Neuronal stem cell (in vitro differentiated cells): ENCODE measurements at regions not wholly inside any gene's neighbourhood (a gene's known extent, or its start where the extent isn't known, plus 50 kb on each side); places are given as distances from the start of the nearest gene placed in this dataset.

ENCODE experiments used
- DNase-seq: peaks from one replicate; pipeline ENCODE4 v3.0.0-alpha.2; 2013; ENCODE audit warnings: low spot score
- H2AFZ ChIP-seq: one replicate; pipeline ENCODE4 v1.6.1; 2013; ENCODE audit warnings: mild to moderate bottlenecking, low read length, inconsistent platforms
- H2AK5ac ChIP-seq: 2 replicates; pipeline ENCODE4 v1.6.1; 2013; ENCODE audit warnings: low read depth, mild to moderate bottlenecking, inconsistent platforms, low read length, moderate library complexity, mixed read lengths
- H2BK120ac ChIP-seq: 2 replicates; pipeline ENCODE4 v1.6.1; 2013; ENCODE audit warnings: low read depth, mild to moderate bottlenecking, inconsistent platforms, low read length, moderate library complexity, mixed read lengths
- H2BK12ac ChIP-seq: one replicate; pipeline ENCODE4 v1.6.1; 2013; ENCODE audit warnings: low read length, inconsistent platforms
- H2BK15ac ChIP-seq: 2 replicates; pipeline ENCODE4 v1.6.1; 2013; ENCODE audit warnings: mild to moderate bottlenecking, low read length, inconsistent platforms, mixed read lengths
- H2BK5ac ChIP-seq: one replicate; pipeline ENCODE4 v1.6.1; 2013; ENCODE audit warnings: inconsistent platforms, mild to moderate bottlenecking, low read length, moderate library complexity
- H3K14ac ChIP-seq: one replicate; pipeline ENCODE4 v1.6.1; 2013; ENCODE audit warnings: low read length, inconsistent platforms
- H3K18ac ChIP-seq: 2 replicates; pipeline ENCODE4 v1.6.1; 2013; ENCODE audit warnings: low read length, inconsistent platforms
- H3K23ac ChIP-seq: 2 replicates; pipeline ENCODE4 v1.6.1; 2013; ENCODE audit warnings: low read depth, mild to moderate bottlenecking, mixed read lengths, low read length, inconsistent platforms; ENCODE audit not compliant: poor library complexity
- H3K27ac ChIP-seq: replicated peaks from 3 replicates; pipeline ENCODE4 v1.5.1; 2013; ENCODE audit warnings: low read length, inconsistent platforms
- H3K27me3 ChIP-seq, 3 experiments: 2 replicates each; pipeline ENCODE4 v1.6.1; 2013; ENCODE audit warnings: low read length in 3 of 3, mild to moderate bottlenecking in 2 of 3, inconsistent platforms in 1 of 3, low read depth in 1 of 3, mixed read lengths in 1 of 3, moderate library complexity in 1 of 3; ENCODE audit not compliant: control insufficient read depth in 3 of 3, insufficient read depth in 3 of 3
- H3K36me3 ChIP-seq, 2 donors: replicated peaks in 1 of 2; 2 replicates each; pipeline ENCODE4 v1.6.1; 2013; ENCODE audit warnings: low read length in 2 of 2; ENCODE audit not compliant: control insufficient read depth in 2 of 2, insufficient read depth in 2 of 2
- H3K4ac ChIP-seq: 2 replicates; pipeline ENCODE4 v1.6.1; 2013; ENCODE audit warnings: inconsistent platforms, mild to moderate bottlenecking, low read length, moderate library complexity
- H3K4me1 ChIP-seq, 2 donors: 1 replicate in 1 of 2; 2 replicates in 1 of 2; pipeline ENCODE4 v1.6.1; 2013; ENCODE audit warnings: low read length in 2 of 2, low read depth in 1 of 2; ENCODE audit not compliant: control insufficient read depth in 2 of 2, insufficient read depth in 1 of 2
- H3K4me2 ChIP-seq: one replicate; pipeline ENCODE4 v1.6.1; 2013; ENCODE audit warnings: mild to moderate bottlenecking, low read length, inconsistent platforms; ENCODE audit not compliant: insufficient read depth, poor library complexity, severe bottlenecking
- H3K4me3 ChIP-seq, 2 donors: 2 replicates each; pipeline ENCODE4 v1.5.1; 2013; ENCODE audit warnings: low read length in 2 of 2, mild to moderate bottlenecking in 2 of 2, inconsistent platforms in 1 of 2, moderate library complexity in 1 of 2
- H3K79me1 ChIP-seq: one replicate; pipeline ENCODE4 v1.6.1; 2013; ENCODE audit warnings: low read depth, mild to moderate bottlenecking, inconsistent platforms, low read length, moderate library complexity
- H3K9ac ChIP-seq: one replicate; pipeline ENCODE4 v1.6.1; 2013; ENCODE audit warnings: mild to moderate bottlenecking, low read depth, low read length, inconsistent platforms; ENCODE audit not compliant: poor library complexity
- H3K9me3 ChIP-seq, 2 donors: replicated peaks in 1 of 2; 2 replicates each; pipeline versions ENCODE3 to v1.6.1; 2013; ENCODE audit warnings: low read length in 2 of 2, mild to moderate bottlenecking in 2 of 2, inconsistent platforms in 1 of 2, low read depth in 1 of 2, mixed read lengths in 1 of 2, moderate library complexity in 1 of 2; ENCODE audit not compliant: control insufficient read depth in 2 of 2, insufficient read depth in 1 of 2
- H4K8ac ChIP-seq: one replicate; pipeline ENCODE4 v1.6.1; 2013; ENCODE audit warnings: low read depth, mild to moderate bottlenecking, inconsistent platforms, low read length, moderate library complexity
- H4K91ac ChIP-seq: one replicate; pipeline ENCODE4 v1.6.1; 2013; ENCODE audit warnings: low read length, low read depth, mild to moderate bottlenecking, inconsistent platforms; ENCODE audit not compliant: poor library complexity
- WGBS, 2 donors: extraction: QIAGEN DNeasy Blood & Tissue Kit; methylation state at CpG; one replicate each; pipeline ENCODE4 v1.1.7; 2013; ENCODE audit warnings: missing lambda C conversion rate in 2 of 2, mixed read lengths in 1 of 2; ENCODE audit not compliant: insufficient read length in 2 of 2, insufficient replicate concordance in 1 of 2; ENCODE audit errors: extremely low coverage in 2 of 2; 5-methylcytosine and 5-hydroxymethylcytosine counted together

DNA sequence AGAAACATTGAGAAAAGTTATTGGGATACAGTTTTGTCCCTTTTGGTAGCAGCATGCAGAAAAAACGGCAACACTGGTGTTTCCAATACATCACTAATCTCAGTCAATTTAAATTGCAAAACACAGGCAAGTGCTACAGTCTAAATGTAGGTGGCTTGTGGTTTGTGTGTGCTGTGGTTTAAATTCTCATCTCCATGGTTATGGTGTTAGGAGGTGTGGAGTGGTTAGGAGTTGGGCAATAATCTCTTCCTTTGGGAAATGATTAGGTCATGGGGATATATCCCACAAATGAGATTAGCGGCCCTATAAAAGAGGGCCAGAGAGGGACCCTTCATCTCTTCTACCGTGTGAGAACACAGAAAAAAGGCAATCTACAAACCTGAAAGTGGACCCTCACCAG lies 1344.3 kb downstream of the ADGRL3 start:
- H3K23ac ChIP-seq = no peak overlapping the region

DNA sequence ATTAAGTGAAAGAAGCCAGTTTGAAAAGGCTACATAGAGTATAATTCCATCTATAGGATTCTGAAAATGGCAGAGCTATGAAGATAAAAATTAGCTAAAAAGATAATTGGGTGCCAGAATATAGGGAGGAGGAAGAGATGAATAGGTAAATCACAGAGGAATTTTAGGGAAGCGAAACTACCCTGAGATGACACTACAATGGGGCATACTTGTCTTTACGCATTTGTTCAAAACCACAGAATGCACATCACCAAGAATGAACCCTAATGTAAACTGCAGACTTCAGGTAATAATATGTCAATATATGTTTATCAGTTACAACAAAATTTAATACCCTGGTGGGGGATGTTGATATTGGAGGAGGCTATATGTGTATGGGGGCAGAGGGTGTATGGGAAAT lies 1342.9 kb downstream of the ADGRL3 start:
- no peak overlapping the region for H2AK5ac ChIP-seq
- no peak overlapping the region for H2AFZ ChIP-seq
- no peak overlapping the region for H2BK5ac ChIP-seq
- H2BK15ac ChIP-seq = no peak overlapping the region
- no peak overlapping the region for H4K8ac ChIP-seq
- H3K27ac ChIP-seq = no peak overlapping the region
- H3K36me3 ChIP-seq = no peaks in the 10 kb centered on the region
- no peak overlapping the region for H3K14ac ChIP-seq
- no peak overlapping the region for H3K4me3 ChIP-seq
- no peak overlapping the region for H2BK12ac ChIP-seq
- H3K4me2 ChIP-seq = no peak overlapping the region
- no CpG with 5 or more reads among the region's 2 CpGs for WGBS, 2 donors
- no peaks in the 10 kb centered on the region for H3K4me1 ChIP-seq
- H3K4ac ChIP-seq = no peak overlapping the region
- H3K18ac ChIP-seq = no peak overlapping the region
- no peak overlapping the region for H2BK120ac ChIP-seq
- no peak overlapping the region for H3K23ac ChIP-seq
- H3K9ac ChIP-seq = no peak overlapping the region
- no peaks in the 10 kb centered on the region for H3K27me3 ChIP-seq
- no peak for DNase-seq
- no peaks in the 10 kb centered on the region for H3K79me1 ChIP-seq
- peaks cover 0 to under 1% of the 10 kb centered on the region in 2 donors for H3K9me3 ChIP-seq
- no peak overlapping the region for H4K91ac ChIP-seq

More for the DNA sequence above, 1344.3 kb downstream of the ADGRL3 start:
- no CpG with 5 or more reads among the region's 3 CpGs for WGBS, 2 donors
- Histone ChIP-seq H2BK12ac (no peak overlapping the region), H2BK15ac (no peak overlapping the region), H2AFZ (no peak overlapping the region), H3K18ac (no peak overlapping the region), H4K8ac (no peak overlapping the region), H4K91ac (no peak overlapping the region), H2BK120ac (no peak overlapping the region), H3K14ac (no peak overlapping the region), H3K79me1 (no peaks in the 10 kb centered on the region), H2BK5ac (no peak overlapping the region), H3K4me2 (no peak overlapping the region), H3K4ac (no peak overlapping the region), H3K4me3 (no peak overlapping the region), H3K27me3 (no peaks in the 10 kb centered on the region), H3K9ac (no peak overlapping the region), H3K9me3 (no peaks in the 10 kb centered on the region), H2AK5ac (no peak overlapping the region), H3K4me1 (peaks cover 0 to 3% of the 10 kb centered on the region in 2 donors), H3K36me3 (no peaks in the 10 kb centered on the region), H3K27ac (no peak overlapping the region)
- no peak for DNase-seq

DNA sequence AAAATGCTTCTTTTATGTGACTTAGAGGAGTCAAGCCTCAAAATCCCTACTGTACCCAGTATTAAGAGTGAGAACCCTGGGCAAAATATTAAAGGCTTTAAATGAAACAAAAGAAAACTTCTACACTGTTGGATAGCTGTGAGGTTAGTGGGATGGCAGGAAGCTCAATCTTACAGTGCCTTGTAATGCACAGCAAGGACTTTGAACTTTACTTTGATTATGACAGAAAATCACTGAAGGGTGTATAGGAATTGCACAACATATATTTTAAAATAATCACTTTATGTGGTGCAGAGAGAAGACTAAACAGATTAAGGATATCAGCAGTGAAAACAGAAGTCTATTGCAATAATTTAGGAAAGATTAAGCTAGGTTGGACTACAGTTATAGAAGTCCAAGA lies 1333.4 kb downstream of the ADGRL3 start:
- no peak overlapping the region for H4K91ac ChIP-seq
- H3K4me1 ChIP-seq = no peaks in the 10 kb centered on the region
- no peak overlapping the region for H2BK120ac ChIP-seq
- H3K79me1 ChIP-seq = no peaks in the 10 kb centered on the region
- no peaks in the 10 kb centered on the region for H3K27me3 ChIP-seq
- no peak overlapping the region for H3K27ac ChIP-seq
- H3K18ac ChIP-seq = no peak overlapping the region
- H2BK5ac ChIP-seq = no peak overlapping the region
- peaks cover 0 to 3% of the 10 kb centered on the region in 2 donors for H3K9me3 ChIP-seq
- H2BK12ac ChIP-seq = no peak overlapping the region
- no peak overlapping the region for H3K9ac ChIP-seq
- no peak overlapping the region for H3K4me2 ChIP-seq
- H3K4me3 ChIP-seq = no peak overlapping the region
- H3K14ac ChIP-seq = no peak overlapping the region
- H2BK15ac ChIP-seq = no peak overlapping the region
- H3K23ac ChIP-seq = no peak overlapping the region
- no peak overlapping the region for H2AK5ac ChIP-seq
- no peaks in the 10 kb centered on the region for H3K36me3 ChIP-seq
- DNase-seq = no peak
- H2AFZ ChIP-seq = no peak overlapping the region
- no peak overlapping the region for H3K4ac ChIP-seq
- H4K8ac ChIP-seq = no peak overlapping the region

DNA sequence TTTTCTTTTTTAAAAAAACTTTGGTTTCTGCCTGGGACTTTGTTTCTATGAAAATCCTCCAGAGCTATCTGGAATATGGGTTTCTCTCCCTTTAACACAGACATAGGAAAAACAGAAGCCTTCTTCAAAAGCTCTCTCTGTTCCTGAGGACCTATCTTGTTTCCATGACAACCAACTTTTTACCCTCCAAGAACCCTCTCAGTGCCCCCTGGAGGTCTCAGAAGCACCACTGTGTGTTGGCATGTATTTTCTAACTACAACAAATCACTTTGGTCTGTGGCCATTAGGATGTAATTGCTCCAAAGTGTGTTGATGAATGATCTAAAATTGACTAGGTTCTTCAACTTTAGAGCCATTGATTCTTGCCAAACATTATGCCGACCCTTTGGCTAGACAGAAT lies 1331.6 kb downstream of the ADGRL3 start:
- H4K91ac ChIP-seq = no peak overlapping the region
- H3K9me3 ChIP-seq = no peaks in the 10 kb centered on the region
- H4K8ac ChIP-seq = no peak overlapping the region
- no peaks in the 10 kb centered on the region for H3K79me1 ChIP-seq
- no peak overlapping the region for H2AFZ ChIP-seq
- no CpG with 5 or more reads among the region's 1 CpG for WGBS, 2 donors
- no peak overlapping the region for H3K9ac ChIP-seq
- H2BK12ac ChIP-seq = no peak overlapping the region
- H2BK120ac ChIP-seq = no peak overlapping the region
- H3K36me3 ChIP-seq = no peaks in the 10 kb centered on the region
- H3K4me3 ChIP-seq = no peak overlapping the region
- no peak overlapping the region for H3K14ac ChIP-seq
- no peak overlapping the region for H3K18ac ChIP-seq
- no peak overlapping the region for H3K27ac ChIP-seq
- no peaks in the 10 kb centered on the region for H3K27me3 ChIP-seq
- no peak for DNase-seq
- H2BK15ac ChIP-seq = no peak overlapping the region
- H3K4me2 ChIP-seq = no peak overlapping the region
- no peak overlapping the region for H2AK5ac ChIP-seq
- no peak overlapping the region for H3K4ac ChIP-seq
- no peaks in the 10 kb centered on the region for H3K4me1 ChIP-seq
- no peak overlapping the region for H3K23ac ChIP-seq
- no peak overlapping the region for H2BK5ac ChIP-seq
